ENCODE measurements at regions not wholly inside any gene's neighbourhood (a gene's known extent, or its start where the extent isn't known, plus 50 kb on each side); places are given as distances from the start of the nearest gene placed in this dataset.
"Not testable (repeated sequence)": the region's sequence is repeated elsewhere in the genome, so short reads cannot be mapped to it uniquely, and the experiment has no call there.

DNA sequence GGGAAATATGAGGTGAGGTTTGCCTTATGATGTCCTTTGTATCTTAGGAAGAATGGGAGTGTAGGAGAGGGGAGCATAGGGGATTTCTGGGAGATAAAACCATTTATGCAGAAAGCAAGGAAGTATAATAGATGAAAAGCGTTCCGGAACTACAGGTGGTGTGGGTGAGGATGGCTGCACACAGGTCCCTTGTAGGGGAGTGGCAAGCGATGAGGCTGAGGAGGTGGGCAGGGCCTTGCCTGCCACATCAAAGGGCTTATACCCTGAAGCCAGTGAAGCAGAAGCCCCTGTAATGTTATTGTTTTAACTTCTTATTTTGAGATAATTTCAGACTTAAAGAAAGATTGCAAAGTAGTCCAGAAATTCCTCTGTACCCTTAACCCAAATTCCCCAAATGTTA is 107.3 kb upstream of the IKBKE start:
- DNase-seq (ENCODE audit: low spot score) = not testable (repeated sequence)

DNA sequence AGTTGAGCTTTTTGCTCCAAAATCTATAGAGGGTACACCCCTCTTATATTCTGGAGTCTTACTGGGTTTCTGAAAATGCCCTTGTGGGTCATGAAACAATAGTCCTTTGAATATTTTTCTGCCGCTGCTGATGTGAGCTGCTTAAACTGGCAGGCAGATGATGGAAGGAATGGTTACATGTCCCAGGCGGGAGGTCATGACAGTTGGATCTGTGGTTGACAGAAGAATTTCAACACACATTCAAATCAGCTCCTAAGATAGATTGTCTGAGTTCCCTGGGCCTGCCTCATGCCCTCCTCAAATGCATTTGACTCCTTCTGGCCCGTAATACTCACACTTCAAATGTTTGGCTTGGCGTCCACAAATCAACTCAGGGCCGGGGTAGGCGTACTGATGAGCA is 105.0 kb upstream of the IKBKE start:
- DNase-seq (ENCODE audit: low spot score) = not testable (repeated sequence)

DNA sequence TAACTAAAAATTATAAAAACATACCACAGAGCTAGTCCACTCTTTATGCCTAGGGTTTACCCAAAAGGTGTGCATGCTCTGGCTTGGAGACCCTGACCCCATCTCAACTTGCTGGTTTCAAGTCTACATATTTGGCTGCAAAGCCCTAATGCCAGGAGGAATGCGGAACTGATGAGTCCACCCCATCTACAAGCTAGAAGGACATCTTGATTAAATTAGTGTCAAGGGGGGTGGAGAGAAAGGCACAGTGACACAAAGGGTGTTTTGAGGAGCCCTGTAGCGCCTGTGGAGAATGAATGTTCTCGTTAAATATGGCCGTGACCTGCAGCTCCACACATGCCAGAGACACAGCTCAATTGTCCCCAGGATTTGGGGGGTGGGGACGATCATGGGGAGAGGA is 104.1 kb upstream of the IKBKE start:
- not testable (repeated sequence) for DNase-seq (ENCODE audit: low spot score)

DNA sequence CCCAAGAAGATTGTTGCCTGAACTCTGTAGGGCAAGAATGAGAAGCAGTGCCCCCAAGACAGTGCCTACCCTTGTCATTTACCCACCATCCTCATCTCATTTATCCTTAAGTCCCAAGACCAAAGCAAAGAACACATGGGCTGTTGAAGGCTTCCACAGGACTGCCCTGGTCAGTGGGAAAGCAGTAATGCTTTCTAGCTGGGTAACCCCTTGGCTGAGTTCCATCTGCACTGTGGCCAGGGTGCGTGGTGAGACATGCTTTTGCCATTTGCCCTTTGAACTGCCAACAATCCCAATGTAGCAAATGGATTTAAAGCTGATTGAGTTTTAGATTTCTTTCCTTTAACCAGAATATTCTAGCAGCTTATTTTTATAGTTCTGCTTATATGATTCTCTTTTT is 103.5 kb upstream of the IKBKE start:
- not testable (repeated sequence) for DNase-seq (ENCODE audit: low spot score)

DNA sequence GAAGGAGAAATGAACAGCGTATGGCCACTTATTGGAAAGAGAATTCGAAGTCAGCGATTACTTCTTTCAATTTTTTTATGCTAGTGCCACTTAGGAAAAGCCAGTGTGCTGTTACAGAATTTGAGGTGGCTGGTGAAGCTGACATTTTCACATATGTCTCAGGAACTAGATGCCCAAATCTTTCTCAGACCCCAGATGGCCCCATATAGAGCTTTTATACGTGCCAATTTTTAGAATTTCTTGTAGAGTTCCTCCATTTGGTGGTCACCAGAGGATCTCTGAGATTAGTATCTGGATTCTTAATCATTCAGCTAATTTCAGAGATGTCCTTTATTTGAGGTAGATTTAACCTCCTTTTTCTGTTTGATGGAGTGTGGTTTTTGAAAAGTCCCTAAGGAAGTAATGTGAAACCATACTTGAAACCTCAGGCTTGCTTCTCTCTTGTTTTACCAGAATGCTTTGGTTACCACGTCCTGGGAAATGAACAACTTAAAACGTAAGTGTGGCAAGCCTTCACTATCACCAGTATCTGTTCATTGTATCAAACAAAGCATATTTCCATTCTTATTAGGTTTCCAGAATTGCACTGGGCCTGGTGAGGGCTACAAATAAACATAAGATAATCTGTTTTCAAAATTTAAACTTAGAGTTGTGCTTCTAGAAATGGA is 102.2 kb upstream of the IKBKE start:
- not testable (repeated sequence) for DNase-seq (ENCODE audit: low spot score)

DNA sequence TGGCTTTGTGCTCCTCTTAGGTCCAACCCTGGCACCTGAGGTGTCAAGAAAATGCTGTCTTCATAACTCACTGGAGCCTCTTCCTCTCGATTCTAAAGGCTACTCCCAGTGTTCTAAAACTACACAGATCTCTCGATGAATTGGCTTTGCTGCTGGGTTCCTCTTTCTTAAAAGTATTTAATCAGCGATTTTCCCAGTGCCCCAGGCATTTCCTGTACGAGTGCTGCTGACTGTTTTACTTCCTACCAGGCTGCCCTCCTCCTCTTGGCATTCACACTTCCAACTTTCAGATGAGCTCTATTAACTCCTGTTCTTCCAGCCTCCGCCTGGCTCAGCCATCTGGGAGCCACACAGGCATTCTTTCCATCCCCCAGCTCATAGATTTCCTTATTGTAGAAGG is 95.6 kb upstream of the IKBKE start:
- not testable (repeated sequence) for DNase-seq (ENCODE audit: low spot score)

DNA sequence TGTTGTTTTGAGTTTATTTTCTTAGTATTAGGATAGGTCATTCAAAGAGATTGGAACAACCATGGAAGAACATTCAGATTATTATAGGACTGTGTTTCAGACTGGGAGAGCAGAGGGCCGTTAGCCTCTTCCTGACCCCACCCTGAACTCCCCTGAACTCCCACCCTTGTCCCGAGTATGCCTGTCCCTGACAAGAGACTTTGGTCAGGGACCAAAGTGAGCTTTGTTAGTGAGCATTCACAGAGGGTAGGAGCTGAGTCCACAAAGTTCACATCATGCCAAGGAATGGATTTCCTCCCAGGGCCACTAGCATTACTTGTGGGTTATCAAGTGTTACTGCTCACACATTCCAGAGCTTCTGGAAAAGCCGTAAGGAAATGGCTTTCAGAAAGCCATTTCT is 94.7 kb upstream of the IKBKE start:
- DNase-seq (ENCODE audit: low spot score) = not testable (repeated sequence)

DNA sequence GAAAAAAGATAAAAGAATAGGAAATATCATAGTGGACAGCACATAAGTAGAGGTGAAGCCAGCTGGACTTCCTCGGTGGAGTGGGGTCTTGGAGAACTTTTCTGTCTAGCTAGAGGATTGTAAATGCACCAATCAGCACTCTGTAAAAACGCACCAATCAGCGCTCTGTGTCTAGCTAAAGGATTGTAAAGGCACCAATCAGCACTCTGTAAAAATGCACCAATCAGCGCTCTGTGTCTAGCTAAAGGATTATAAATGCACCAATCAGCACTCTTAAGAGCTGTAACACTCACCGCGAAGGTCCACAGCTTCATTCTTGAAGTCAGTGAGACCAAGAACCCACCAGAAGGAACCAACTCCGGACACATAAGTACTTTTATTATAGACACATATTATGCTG is 91.8 kb upstream of the IKBKE start:
- not testable (repeated sequence) for DNase-seq (ENCODE audit: low spot score)

DNA sequence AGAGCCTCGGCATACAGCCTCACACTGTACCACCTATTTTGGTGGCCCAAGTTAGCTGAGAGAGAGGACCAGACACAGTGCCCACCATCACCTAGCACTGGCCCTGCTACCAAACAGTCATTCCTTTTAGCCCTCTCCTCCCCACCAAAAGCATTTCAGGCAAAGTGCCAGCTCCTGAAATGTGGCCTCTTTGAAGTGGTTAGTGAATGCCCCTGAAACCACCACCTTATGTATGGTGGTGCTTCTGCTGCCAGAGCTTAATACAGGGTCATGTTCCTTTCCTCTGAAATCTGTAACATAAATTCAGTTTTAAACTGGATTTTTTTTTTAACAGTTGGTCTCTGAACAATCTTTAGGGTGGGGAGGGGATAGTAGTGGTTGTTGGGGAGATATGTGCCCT is 91.0 kb upstream of the IKBKE start:
- not testable (repeated sequence) for DNase-seq (ENCODE audit: low spot score)

DNA sequence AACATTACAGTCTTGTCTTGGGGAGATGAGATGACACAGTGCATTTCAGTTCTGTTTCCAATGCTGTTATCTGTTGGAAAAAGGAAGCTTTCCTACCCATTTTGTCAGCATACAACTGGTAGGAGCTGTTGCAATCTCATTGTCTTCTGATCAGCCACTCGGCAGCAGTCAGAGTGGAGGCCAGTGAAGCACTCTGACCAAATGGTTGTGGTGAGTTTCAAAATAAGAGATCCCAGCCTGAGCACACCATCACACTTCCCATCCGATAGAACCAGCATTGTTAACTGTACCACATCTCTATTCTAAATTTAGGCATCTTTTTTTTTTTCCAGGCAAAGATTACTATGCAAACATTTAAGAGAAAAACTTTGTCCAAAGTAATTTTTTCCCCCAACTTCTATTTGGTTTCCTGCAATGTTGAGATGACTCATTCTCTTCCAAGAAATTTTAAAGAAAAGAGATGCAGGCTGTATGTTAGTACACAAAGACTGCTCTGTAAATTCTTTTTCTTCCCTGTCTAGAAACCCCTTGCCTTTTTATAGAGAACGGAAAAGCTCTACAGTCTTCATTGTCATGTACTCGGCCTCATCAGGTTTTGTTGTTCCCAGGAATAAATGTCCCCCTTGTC is 90.0 kb upstream of the IKBKE start:
- DNase-seq (ENCODE audit: low spot score) = not testable (repeated sequence)

DNA sequence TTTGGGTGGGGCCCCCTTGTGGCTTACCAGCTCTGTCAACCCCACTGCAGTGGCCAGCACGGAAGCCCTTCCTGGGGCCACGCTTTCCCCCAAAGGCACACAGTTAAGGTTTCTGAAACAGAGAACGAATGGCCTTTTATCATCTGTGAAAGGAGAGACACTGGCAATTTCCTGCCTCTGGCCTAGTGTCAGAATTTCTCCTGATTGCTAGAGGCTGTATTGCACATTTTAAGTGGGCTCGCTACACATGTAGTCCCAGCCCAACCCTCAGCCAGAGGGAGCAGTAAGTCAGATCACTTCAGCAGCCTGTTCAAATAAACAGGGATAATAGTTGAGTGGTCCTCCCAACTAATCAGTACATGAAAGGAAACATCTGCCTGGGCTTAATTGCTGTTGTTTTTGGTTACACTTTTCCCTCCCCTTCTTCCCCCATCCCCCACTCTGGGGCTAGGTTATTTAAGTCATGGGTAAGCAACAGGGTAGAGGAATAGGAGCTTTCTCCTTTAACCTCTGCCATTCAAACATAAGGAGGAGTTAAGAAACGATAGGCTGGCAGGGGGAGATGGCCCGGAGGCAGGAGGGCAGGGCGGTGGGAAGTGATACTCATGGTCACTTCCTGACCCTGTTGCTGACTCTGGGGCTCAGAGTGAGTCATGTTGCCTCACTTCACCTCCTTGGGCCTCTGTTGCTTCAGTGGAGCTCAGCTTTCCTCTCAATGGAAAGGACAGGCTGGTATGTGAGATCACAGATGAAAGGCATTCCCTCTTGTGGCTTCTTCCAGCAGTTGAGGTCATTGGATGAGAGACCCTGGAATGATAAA is 89.3 kb upstream of the IKBKE start:
- not testable (repeated sequence) for DNase-seq (ENCODE audit: low spot score)

DNA sequence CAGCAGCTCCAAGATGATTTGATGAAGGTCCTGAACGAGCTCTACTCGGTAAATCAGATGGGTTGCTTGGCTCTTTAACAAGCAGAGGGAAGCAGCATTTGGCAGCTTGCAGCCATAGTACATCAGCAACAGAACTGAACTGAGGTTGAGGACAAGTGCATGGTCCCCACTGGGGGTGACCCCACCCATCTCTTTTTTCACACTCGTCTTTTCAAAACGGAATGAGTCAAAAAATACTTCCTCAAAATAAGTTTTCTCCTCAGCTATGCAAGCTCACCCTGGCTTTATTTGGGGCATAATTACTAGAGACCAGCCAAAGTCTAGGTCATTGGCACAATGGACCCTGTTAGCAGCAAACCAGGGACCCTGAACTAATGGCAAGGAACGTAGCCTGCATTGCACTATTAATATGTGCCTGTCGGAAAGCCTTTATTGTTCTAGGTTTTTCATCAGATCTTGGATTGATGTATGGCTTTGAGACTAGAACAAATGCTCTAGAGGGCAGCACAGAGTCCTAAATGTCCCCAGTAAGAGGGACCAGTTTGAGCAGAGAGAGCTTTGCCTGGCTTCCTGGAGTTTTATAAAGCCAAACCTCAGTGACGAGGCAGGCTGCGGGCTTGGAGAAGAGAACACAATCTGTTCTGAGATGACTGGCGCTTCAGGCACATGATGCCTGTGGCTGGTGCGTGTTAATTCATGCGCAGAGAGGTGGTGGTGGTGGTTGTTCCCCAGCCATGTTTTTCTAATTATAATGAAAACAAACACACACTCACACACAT is 86.1 kb upstream of the IKBKE start:
- DNase-seq (ENCODE audit: low spot score) = not testable (repeated sequence)

DNA sequence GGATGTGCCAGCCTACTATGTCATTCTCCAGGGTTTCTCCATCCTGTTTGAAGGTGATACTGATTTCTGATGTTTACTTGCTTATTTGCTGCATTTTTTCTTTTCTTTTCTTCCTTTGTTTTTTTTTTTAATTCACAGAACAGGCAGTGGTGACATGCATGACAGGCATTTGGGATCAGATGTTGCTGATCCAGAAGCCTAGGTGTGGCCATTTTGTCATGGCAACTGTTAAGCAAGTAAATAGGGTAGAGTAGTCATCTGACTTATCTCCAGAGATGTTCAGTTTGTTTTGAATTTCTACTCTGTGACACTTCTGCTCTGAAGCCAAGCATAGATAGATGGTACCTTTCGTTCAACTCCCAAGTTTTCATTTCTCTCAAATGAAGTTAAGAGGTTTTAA is 85.4 kb upstream of the IKBKE start:
- DNase-seq (ENCODE audit: low spot score) = not testable (repeated sequence)

DNA sequence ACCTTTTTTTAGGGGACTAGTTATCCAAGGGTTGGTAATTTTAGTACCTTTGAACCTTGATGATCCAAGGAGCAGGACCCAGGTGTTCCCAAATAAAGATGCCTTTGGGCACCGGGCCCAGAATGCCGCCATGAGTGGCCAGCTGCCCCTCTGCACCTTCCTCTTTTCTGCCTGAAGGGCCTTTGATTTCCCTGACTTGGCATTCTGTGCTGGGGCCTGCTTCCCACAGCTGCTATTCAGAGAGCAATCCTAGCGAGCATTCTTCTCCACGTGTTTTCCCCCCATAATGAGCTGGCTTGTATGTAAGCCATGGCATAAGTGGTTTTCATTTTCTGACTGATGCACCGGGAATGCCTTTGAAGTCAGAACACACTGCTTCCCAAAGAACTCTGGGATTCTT is 82.6 kb upstream of the IKBKE start:
- DNase-seq (ENCODE audit: low spot score) = not testable (repeated sequence)

DNA sequence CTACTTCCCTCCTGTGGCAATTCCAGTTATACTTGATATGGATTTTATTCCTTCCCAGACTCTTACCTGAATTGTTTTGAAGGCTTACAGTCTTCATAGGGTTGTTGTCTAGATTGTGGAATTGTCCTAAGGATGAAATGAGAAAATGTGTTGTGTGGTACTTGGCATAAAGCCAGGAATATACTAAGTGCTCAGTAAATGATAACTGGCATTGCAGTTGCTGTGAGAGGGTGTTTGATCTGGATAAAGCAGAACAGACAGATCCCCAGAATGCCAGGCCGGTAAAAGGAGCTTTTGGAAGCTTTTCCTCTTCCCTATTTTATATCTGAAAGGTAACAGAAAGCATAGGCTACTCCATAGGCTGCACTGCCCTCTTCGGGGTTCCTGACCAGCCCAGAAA is 78.4 kb upstream of the IKBKE start:
- DNase-seq (ENCODE audit: low spot score) = not testable (repeated sequence)

DNA sequence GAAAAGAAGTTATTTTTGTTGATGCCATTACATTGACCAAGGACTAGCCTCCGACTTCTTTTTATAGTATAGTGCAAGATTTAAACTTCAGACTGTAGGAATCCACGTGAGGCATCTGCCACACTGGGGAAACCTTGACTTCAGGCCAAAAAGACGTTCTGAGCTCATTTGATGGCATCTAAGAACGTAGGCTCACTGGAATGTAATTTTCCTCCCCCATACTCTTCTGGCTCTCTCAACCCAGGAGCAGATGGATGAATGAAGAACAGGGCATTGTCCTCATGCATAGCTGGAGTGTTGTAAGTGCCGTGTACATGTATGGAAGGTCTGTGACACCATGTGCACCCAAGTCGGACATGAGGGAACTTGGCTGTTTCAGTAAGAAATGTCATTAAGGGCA is 72.8 kb upstream of the IKBKE start:
- not testable (repeated sequence) for DNase-seq (ENCODE audit: low spot score)

DNA sequence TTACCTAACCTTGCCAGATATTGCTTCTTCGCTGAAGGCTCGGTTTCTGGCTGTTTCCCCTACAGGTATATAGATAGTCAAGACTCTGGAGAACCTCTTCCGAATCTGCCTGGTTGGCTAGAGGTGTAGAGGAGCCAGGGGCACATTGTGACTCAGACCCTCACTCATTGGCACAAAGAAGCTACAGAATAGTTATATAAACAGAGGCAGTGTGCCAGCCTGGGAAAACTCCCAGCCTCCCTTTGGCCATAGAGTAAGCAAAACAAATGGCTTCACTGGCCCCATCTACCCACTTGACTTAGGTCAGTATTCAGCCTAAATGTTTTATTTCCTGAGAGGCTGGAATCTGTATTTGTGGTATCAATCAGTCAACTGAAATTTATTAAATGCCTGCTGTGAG is 72.0 kb upstream of the IKBKE start:
- DNase-seq (ENCODE audit: low spot score) = not testable (repeated sequence)

DNA sequence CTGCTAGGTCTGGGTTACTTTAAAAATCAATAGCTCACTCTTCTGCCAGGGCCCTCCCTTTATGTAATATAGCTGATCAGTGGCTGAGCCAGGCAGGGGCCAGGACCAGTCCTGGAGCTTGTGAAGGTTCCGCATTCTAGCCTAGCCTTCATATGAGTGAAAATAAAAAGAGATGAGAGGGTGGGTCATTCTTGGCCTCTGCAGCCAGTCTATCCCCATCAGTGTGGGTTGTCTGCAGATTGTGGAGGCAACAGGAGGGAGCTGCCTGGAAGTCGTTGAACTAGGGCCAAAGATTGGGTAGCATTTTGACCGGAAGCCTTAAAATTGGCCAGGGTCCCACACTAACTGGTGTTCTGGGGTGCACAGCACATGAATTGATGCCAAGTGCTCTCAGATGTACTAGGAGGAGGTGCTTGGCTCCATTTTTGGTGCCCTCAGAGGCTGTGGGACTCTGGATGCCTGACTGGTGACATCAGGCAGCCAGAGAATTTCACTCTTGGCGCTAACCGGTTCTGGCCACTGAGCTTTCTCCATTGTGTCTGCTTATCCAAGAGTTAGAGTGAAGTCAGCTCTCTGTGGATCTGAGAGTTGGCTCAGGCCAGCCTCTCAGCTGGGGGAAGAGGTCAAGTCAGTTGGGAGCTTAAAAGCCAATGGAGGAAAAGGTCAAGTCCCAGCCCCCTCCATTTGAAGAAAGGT is 66.5 kb upstream of the IKBKE start:
- DNase-seq (ENCODE audit: low spot score) = not testable (repeated sequence)

DNA sequence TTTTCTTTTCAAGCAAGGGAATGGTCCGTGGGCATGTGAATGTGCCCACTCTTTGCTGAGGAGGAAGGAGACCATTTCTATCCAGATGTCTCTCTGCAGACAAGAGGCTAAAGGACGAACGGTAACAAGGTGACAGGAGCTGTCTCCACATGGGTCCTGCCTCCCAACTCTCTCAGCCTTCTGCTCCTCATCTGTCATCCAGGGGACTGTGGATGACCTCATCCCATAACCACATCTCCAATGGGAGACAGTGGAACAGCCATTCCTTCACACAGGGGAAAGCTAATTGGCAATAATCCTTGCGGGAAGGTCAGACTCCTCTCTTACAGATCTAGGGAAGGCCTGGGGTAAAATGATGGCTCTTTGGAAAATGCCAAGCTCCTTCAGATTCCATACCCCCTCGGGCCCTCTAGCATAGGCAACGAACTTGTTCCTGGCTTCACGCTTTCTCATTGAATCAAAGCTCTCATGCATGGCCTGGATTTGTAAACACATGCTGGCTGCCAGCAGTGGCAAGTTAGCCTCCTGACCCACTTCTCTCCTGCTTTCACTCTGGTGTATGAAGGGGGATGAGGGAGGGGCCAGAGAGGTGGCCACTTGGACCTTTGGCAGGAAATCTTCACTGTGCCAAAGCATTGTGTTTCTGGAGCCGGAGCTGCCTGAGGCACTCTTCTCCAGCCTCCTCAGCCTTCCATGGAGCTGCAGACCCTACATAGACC is 65.8 kb upstream of the IKBKE start:
- not testable (repeated sequence) for DNase-seq (ENCODE audit: low spot score)

DNA sequence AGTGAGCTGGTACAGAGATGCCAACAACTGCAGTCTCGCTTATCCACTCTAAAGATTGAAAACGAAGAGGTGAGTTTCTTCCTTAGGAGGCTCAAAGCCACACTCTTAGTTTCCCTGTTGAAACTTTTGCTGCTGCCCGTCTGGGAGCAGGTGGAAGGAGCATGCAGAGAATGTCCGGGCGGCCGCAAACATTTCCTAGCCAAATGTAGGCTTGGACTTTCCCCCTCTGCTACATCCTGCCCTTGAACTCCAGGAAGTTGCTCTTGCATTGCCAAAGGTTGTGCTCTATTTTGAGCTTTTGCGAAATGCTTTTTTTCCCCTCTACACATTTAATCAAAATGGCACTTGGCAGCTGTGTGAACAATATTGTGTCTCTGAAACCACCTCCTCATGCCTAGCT is 65.0 kb upstream of the IKBKE start:
- not testable (repeated sequence) for DNase-seq (ENCODE audit: low spot score)
